ENCODE measurements at regions not wholly inside any gene's neighbourhood (a gene's known extent, or its start where the extent isn't known, plus 50 kb on each side); places are given as distances from the start of the nearest gene placed in this dataset.

GRCh38 chr2:121095257-121096080 lies 189.5 kb downstream of the TFCP2L1 start:
- peak; percentile 89 for TF ChIP-seq CTCF (conservative IDR thresholded peaks at IDR 0.05; ENCODE audit: low read depth, low read length)
- no peak for TF ChIP-seq EZH2phosphoT487 (IDR thresholded peaks at IDR 0.05; ENCODE audit: borderline replicate concordance, low read length)

Measured in PC-3 (cell line).